Thyroid gland (tissue), 4 donors: ENCODE measurements at regions not wholly inside any gene's neighbourhood (a gene's known extent, or its start where the extent isn't known, plus 50 kb on each side); places are given as distances from the start of the nearest gene placed in this dataset.

Source experiments
- CTCF ChIP-seq, 6 experiments: fragments of 200-600 bp in 3 of 6; fragments of 450-650 bp in 3 of 6; sonication (generic) in 3 of 6; IDR thresholded peaks; one replicate each; pipeline ENCODE4 v1.5.1; 2016 to 2019; ENCODE audit warnings: antibody characterized with exemption in 6 of 6, mild to moderate bottlenecking in 2 of 6, inconsistent platforms in 1 of 6, moderate library complexity in 1 of 6
- POLR2A ChIP-seq, 2 donors: fragments of 450-650 bp; IDR thresholded peaks; one replicate each; pipeline ENCODE4 v1.6.1; 2017; ENCODE audit warnings: antibody characterized with exemption in 2 of 2, mild to moderate bottlenecking in 2 of 2, moderate library complexity in 1 of 2

GRCh38 chr2:6421138-6421730, 444.5 kb downstream of the CMPK2 start:
- TF ChIP-seq CTCF (IDR thresholded peaks at IDR 0.05) (no peak), POLR2A (IDR thresholded peaks at IDR 0.05) (no peak)
